ENCODE measurements at regions not wholly inside any gene's neighbourhood (a gene's known extent, or its start where the extent isn't known, plus 50 kb on each side); places are given as distances from the start of the nearest gene placed in this dataset.

GRCh38 chr1:68319907-68320306 is 87.6 kb upstream of the WLS start:
- DNase-seq (ENCODE audit: low spot score) (no peak), ATAC-seq (ENCODE audit: low FRiP score) (no peak)
- TF ChIP-seq CTCF (IDR thresholded peaks at IDR 0.05): no peak

DNA sequence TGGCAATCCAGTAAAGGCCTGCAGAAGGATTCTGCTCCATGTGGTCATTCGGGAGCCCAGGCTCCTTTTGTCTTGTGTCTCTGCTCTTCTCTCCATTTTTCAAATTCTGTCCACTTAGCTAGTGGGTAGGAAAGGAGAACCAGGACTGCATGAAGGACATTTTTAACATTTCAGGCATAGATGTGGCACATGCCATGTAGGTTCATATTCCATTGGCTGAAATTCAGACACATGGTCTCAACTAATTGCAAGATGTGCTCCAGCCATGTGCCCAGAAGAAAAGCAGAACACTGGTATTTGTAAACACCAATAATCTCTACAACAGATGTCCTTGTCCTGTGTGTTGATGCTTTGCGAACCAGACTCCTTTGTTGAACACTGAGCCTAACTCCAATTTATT is 85.2 kb upstream of the WLS start:
- no peak for DNase-seq (ENCODE audit: low spot score)
- no peak for TF ChIP-seq CTCF (IDR thresholded peaks at IDR 0.05)
- ATAC-seq (ENCODE audit: low FRiP score): no peak

DNA sequence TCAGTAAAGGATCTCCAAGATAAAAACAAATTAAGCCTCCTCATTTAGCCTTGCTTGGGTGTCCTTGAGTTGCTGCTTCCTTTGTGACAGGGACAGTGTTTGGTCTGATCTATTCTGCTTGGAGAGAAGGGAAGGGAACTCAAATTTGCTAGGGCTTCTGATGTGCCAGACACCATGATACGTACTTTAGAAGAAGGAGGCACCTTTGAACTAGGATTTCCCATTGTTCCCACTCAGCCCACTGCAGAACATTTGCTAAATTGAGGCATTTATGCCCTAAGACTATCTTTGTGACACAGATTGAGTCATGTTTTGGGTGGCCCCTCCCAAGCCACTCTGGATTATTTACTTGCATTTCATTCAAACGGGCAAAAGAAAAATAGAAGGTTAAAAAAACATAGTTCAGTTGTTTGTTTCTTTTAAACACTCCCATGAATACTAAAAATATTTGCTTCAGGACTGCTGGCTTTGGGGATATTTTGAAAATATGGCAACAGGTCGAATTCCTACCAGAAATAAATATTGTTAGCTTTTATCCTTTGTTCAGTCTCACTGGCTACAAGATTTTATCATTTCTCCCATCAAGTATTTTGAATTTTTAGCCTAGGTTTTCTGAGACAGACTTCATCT is 81.9 kb upstream of the WLS start:
- ATAC-seq (ENCODE audit: low FRiP score) (no peak), DNase-seq (ENCODE audit: low spot score) (no peak)
- no peak for TF ChIP-seq CTCF (IDR thresholded peaks at IDR 0.05)

- TF ChIP-seq CTCF (IDR thresholded peaks at IDR 0.05): no peak
- ATAC-seq (ENCODE audit: low FRiP score): no peak
- DNase-seq (ENCODE audit: low spot score): no peak
These were observed 81.4 kb upstream of the WLS start for GRCh38 chr1:68313735-68314134.

DNA sequence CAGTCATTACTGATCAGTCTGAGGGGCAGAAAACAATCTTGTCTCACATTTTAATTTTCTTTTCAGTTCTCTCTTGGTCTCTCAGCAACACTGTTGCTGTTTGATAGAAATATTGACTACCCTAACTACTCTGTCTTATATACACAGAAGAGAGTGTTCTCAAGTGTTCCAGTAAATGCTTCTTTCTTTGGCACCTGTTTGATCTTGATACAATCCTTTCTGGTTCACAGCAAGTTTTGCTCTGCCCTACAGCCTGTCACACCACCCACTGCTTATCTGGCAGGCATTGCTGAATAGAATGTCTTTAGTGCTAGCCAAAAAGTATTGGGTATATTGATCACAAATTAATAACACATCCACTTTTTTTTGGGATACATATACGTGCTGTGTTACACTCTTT is 75.7 kb upstream of the WLS start:
- TF ChIP-seq CTCF (IDR thresholded peaks at IDR 0.05): no peak
- ATAC-seq (ENCODE audit: low FRiP score): no peak
- DNase-seq (ENCODE audit: low spot score): no peak

GRCh38 chr1:68307378-68307787 is 75.1 kb upstream of the WLS start:
- DNase-seq (ENCODE audit: low spot score): no peak
- no peak for ATAC-seq (ENCODE audit: low FRiP score)

More at GRCh38 chr1:68307378-68307787, 75.1 kb upstream of the WLS start:
- no peak for TF ChIP-seq CTCF (IDR thresholded peaks at IDR 0.05)
